HEK293 (cell line): ENCODE measurements at regions not wholly inside any gene's neighbourhood (a gene's known extent, or its start where the extent isn't known, plus 50 kb on each side); places are given as distances from the start of the nearest gene placed in this dataset.

Source experiments
- CTCF ChIA-PET: fragments of 350-600 bp; formaldehyde crosslinking; extraction: SDS; loops from one replicate; lab custom pipeline; 2021; ENCODE audit warnings: antibody characterized with exemption; lab: Yijun Ruan, JAX
- POLR2A ChIA-PET: fragments of 300-600 bp; formaldehyde crosslinking; extraction: SDS; loops from one replicate; lab custom pipeline; 2020; ENCODE audit warnings: antibody characterized with exemption, inconsistent platforms; lab: Yijun Ruan, JAX
- H3K27ac ChIP-seq: fragments of 200-500 bp; sonication (Bioruptor generic); 2 replicates; pipeline ENCODE4 v1.5.1; 2014; ENCODE audit warnings: low read depth, low read length, control low read depth, inconsistent platforms; ENCODE audit errors: extremely low read depth
- H3K36me3 ChIP-seq, 2 experiments: fragments of 200-500 bp in 1 of 2; sonication (Bioruptor generic) in 1 of 2; 1 replicate in 1 of 2; 2 replicates in 1 of 2; pipeline ENCODE4 v1.5.1; 2014 to 2017; ENCODE audit warnings: inconsistent platforms in 2 of 2, low read length in 2 of 2; ENCODE audit not compliant: control insufficient read depth in 2 of 2, insufficient read depth in 1 of 2
- H3K4me1 ChIP-seq: fragments of 200-500 bp; sonication (Bioruptor generic); 2 replicates; pipeline ENCODE4 v1.5.1; 2014; ENCODE audit warnings: mild to moderate bottlenecking, low read length, inconsistent platforms; ENCODE audit not compliant: control insufficient read depth, insufficient read depth
- H3K4me3 ChIP-seq: 2 replicates; pipeline ENCODE4 v1.5.1; 2011; ENCODE audit warnings: low read depth, mild to moderate bottlenecking, control low read depth, low read length, moderate library complexity
- H3K9me3 ChIP-seq: fragments of 200-500 bp; sonication (Bioruptor generic); 2 replicates; pipeline ENCODE4 v1.5.1; 2014; ENCODE audit warnings: low read depth, low read length, inconsistent platforms; ENCODE audit not compliant: control insufficient read depth, insufficient read depth
- AEBP2 ChIP-seq: fragments of 450-650 bp; formaldehyde crosslinking; IDR thresholded peaks from 2 replicates; pipeline ENCODE4 v1.5.1; 2016; ENCODE audit warnings: missing biosample characterization, missing genetic modification characterization, borderline replicate concordance
- PRDM1 ChIP-seq: fragments of 450-650 bp; formaldehyde crosslinking; IDR thresholded peaks from 2 replicates; pipeline ENCODE4; 2016; ENCODE audit warnings: missing biosample characterization, missing genetic modification characterization
- SETDB1 ChIP-seq: IDR thresholded peaks from one replicate; pipeline ENCODE4 v1.6.1; 2017; ENCODE audit warnings: mild to moderate bottlenecking, low read length, moderate library complexity, mixed read lengths; ENCODE audit not compliant: insufficient read length
- ZBTB26 ChIP-seq: fragments of 450-650 bp; formaldehyde crosslinking; optimal IDR thresholded peaks from 2 replicates; pipeline ENCODE3; 2016; ENCODE audit warnings: missing biosample characterization, mild to moderate bottlenecking, missing genetic modification characterization
- ZFP69B ChIP-seq: fragments of 450-650 bp; formaldehyde crosslinking; IDR thresholded peaks from 2 replicates; pipeline ENCODE4 v1.5.1; 2016; ENCODE audit warnings: missing biosample characterization, missing genetic modification characterization
- ZNF133 ChIP-seq: fragments of 450-650 bp; formaldehyde crosslinking; IDR thresholded peaks from 2 replicates; pipeline ENCODE4 v1.5.1; 2016; ENCODE audit warnings: missing biosample characterization, missing genetic modification characterization
- ZNF138 ChIP-seq: fragments of 450-650 bp; formaldehyde crosslinking; IDR thresholded peaks from 2 replicates; pipeline ENCODE4 v1.5.1; 2016; ENCODE audit warnings: missing biosample characterization, missing genetic modification characterization, borderline replicate concordance
- ZNF148 ChIP-seq: fragments of 450-650 bp; formaldehyde crosslinking; IDR thresholded peaks from 2 replicates; pipeline ENCODE4 v1.5.0; 2017; ENCODE audit warnings: missing biosample characterization, missing genetic modification characterization, borderline replicate concordance
- ZNF211 ChIP-seq: fragments of 450-650 bp; formaldehyde crosslinking; IDR thresholded peaks from 2 replicates; pipeline ENCODE4 v1.5.1; 2016; ENCODE audit warnings: low read depth, missing biosample characterization, missing genetic modification characterization
- ZNF341 ChIP-seq: fragments of 450-650 bp; formaldehyde crosslinking; IDR thresholded peaks from 2 replicates; pipeline ENCODE4; 2016; ENCODE audit warnings: low read depth, missing biosample characterization, missing genetic modification characterization
- ZNF558 ChIP-seq: fragments of 450-650 bp; formaldehyde crosslinking; IDR thresholded peaks from 2 replicates; pipeline ENCODE4 v1.5.1; 2016; ENCODE audit warnings: missing biosample characterization, missing genetic modification characterization
- ZNF571 ChIP-seq: fragments of 450-650 bp; formaldehyde crosslinking; IDR thresholded peaks from 2 replicates; pipeline ENCODE4 v1.5.0; 2017; ENCODE audit warnings: missing biosample characterization, missing genetic modification characterization
- ZNF610 ChIP-seq: fragments of 450-650 bp; formaldehyde crosslinking; IDR thresholded peaks from 2 replicates; pipeline ENCODE4 v1.5.1; 2016; ENCODE audit warnings: missing biosample characterization, missing genetic modification characterization, borderline replicate concordance
- ZNF623 ChIP-seq: fragments of 450-650 bp; formaldehyde crosslinking; IDR thresholded peaks from 2 replicates; pipeline ENCODE4 v1.5.1; 2016; ENCODE audit warnings: missing biosample characterization, missing genetic modification characterization
- ZNF629 ChIP-seq: fragments of 450-650 bp; formaldehyde crosslinking; IDR thresholded peaks from 2 replicates; pipeline ENCODE4 v1.5.1; 2017; ENCODE audit warnings: missing biosample characterization, missing genetic modification characterization
- ZSCAN23 ChIP-seq: fragments of 450-650 bp; formaldehyde crosslinking; IDR thresholded peaks from 2 replicates; pipeline ENCODE4 v1.5.1; 2016; ENCODE audit warnings: missing biosample characterization, missing genetic modification characterization
- ZSCAN30 ChIP-seq: fragments of 450-650 bp; IDR thresholded peaks from 2 replicates; pipeline ENCODE4 v1.5.1; 2018; ENCODE audit warnings: missing biosample characterization, mild to moderate bottlenecking, missing genetic modification characterization, moderate library complexity
- TF ChIP-seq, protein P1 (sequence below): fragments of 450-650 bp; formaldehyde crosslinking; IDR thresholded peaks from 2 replicates; pipeline ENCODE4 v1.5.1; 2016; ENCODE audit warnings: missing biosample characterization, missing genetic modification characterization, borderline replicate concordance
- TF ChIP-seq, protein P2 (sequence below): fragments of 450-650 bp; formaldehyde crosslinking; IDR thresholded peaks from 2 replicates; pipeline ENCODE4 v1.5.1; 2016; ENCODE audit warnings: missing biosample characterization, missing genetic modification characterization
- TF ChIP-seq, protein P3 (sequence below): fragments of 450-650 bp; formaldehyde crosslinking; IDR thresholded peaks from 2 replicates; pipeline ENCODE4 v1.5.1; 2016; ENCODE audit warnings: missing biosample characterization, missing genetic modification characterization

- POLR2A ChIA-PET: no interaction called here
- no peak for TF ChIP-seq ZNF211 (tag by site-specific recombination)
- no peak for TF ChIP-seq ZSCAN23 (tag by site-specific recombination)
- no peak for TF ChIP-seq ZNF138 (tag by site-specific recombination)
- TF ChIP-seq ZNF610 (tag by site-specific recombination): no peak
- TF ChIP-seq SETDB1: no peak
- TF ChIP-seq, protein P1, sequence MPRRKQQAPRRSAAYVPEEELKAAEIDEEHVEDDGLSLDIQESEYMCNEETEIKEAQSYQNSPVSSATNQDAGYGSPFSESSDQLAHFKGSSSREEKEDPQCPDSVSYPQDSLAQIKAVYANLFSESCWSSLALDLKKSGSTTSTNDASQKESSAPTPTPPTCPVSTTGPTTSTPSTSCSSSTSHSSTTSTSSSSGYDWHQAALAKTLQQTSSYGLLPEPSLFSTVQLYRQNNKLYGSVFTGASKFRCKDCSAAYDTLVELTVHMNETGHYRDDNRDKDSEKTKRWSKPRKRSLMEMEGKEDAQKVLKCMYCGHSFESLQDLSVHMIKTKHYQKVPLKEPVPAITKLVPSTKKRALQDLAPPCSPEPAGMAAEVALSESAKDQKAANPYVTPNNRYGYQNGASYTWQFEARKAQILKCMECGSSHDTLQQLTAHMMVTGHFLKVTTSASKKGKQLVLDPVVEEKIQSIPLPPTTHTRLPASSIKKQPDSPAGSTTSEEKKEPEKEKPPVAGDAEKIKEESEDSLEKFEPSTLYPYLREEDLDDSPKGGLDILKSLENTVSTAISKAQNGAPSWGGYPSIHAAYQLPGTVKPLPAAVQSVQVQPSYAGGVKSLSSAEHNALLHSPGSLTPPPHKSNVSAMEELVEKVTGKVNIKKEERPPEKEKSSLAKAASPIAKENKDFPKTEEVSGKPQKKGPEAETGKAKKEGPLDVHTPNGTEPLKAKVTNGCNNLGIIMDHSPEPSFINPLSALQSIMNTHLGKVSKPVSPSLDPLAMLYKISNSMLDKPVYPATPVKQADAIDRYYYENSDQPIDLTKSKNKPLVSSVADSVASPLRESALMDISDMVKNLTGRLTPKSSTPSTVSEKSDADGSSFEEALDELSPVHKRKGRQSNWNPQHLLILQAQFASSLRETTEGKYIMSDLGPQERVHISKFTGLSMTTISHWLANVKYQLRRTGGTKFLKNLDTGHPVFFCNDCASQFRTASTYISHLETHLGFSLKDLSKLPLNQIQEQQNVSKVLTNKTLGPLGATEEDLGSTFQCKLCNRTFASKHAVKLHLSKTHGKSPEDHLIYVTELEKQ (tag by site-specific recombination): no peak
- no peak for TF ChIP-seq ZNF148
- TF ChIP-seq ZNF341 (tag by site-specific recombination): no peak
- no peak for TF ChIP-seq ZNF133 (tag by site-specific recombination)
- no peak for TF ChIP-seq ZNF558
- no peak for TF ChIP-seq ZFP69B (tag by site-specific recombination)
- H3K36me3 ChIP-seq: no peaks in the 10 kb centered on the region
- no peaks in the 10 kb centered on the region for H3K9me3 ChIP-seq
- H3K4me3 ChIP-seq: no peak overlapping the region
- H3K4me1 ChIP-seq: no peaks in the 10 kb centered on the region
- CTCF ChIA-PET: interaction anchor here (2.7 kb wide), 1 partner anchor 10 kb away, joined by 11 read pairs; no protein-coding TSS in a partner anchor
- no peak overlapping the region for H3K27ac ChIP-seq
These were observed 120.0 kb upstream of the AKIRIN2 start for GRCh38 chr6:87822011-87822410.

- CTCF ChIA-PET: interaction anchor here (2.7 kb wide), 1 partner anchor 11 kb away, joined by 11 read pairs; no protein-coding TSS in a partner anchor
- Histone ChIP-seq H3K4me1 (no peaks in the 10 kb centered on the region), H3K36me3 (no peaks in the 10 kb centered on the region), H3K27ac (no peak overlapping the region), H3K9me3 (no peaks in the 10 kb centered on the region), H3K4me3 (no peak overlapping the region)
- POLR2A ChIA-PET: no interaction called here
- TF ChIP-seq ZNF623: no peak
These were observed 118.4 kb upstream of the AKIRIN2 start for GRCh38 chr6:87820343-87820984.

- Histone ChIP-seq H3K4me1 (no peaks in the 10 kb centered on the region), H3K27ac (no peak overlapping the region), H3K36me3 (no peaks in the 10 kb centered on the region), H3K9me3 (no peaks in the 10 kb centered on the region), H3K4me3 (no peak overlapping the region)
- POLR2A ChIA-PET: interaction anchor here (0.8 kb wide), 1 partner anchor 8 kb away, joined by 4 read pairs; no protein-coding TSS in a partner anchor
- CTCF ChIA-PET: interaction anchor here (0.6 to 0.8 kb wide), 2 partner anchors 14 to 1482 kb away, joined by 4 to 5 read pairs; no protein-coding TSS in a partner anchor
- TF ChIP-seq, protein P2, sequence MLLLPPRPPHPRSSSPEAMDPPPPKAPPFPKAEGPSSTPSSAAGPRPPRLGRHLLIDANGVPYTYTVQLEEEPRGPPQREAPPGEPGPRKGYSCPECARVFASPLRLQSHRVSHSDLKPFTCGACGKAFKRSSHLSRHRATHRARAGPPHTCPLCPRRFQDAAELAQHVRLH (tag by site-specific recombination): no peak
- no peak for TF ChIP-seq ZNF133 (tag by site-specific recombination)
- no peak for TF ChIP-seq PRDM1 (tag by site-specific recombination)
- no peak for TF ChIP-seq ZNF629 (tag by site-specific recombination)
- no peak for TF ChIP-seq ZNF571 (tag by site-specific recombination)
- no peak for TF ChIP-seq AEBP2 (tag by site-specific recombination)
- no peak for TF ChIP-seq ZBTB26
- TF ChIP-seq ZSCAN30 (tag by site-specific recombination): no peak
- TF ChIP-seq, protein P3, sequence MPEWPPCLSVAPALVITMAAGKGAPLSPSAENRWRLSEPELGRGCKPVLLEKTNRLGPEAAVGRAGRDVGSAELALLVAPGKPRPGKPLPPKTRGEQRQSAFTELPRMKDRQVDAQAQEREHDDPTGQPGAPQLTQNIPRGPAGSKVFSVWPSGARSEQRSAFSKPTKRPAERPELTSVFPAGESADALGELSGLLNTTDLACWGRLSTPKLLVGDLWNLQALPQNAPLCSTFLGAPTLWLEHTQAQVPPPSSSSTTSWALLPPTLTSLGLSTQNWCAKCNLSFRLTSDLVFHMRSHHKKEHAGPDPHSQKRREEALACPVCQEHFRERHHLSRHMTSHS: no peak
These were observed 115.2 kb upstream of the AKIRIN2 start for GRCh38 chr6:87817183-87817582.
